Endodermal cell (in vitro differentiated cells): ENCODE measurements at regions not wholly inside any gene's neighbourhood (a gene's known extent, or its start where the extent isn't known, plus 50 kb on each side); places are given as distances from the start of the nearest gene placed in this dataset.

Experiments used
- DNase-seq: peaks from one replicate; pipeline ENCODE4 v3.0.0-alpha.2; 2017
- H3K27ac ChIP-seq: 2 replicates; pipeline ENCODE4 v1.5.1; 2013; ENCODE audit warnings: mild to moderate bottlenecking, low read depth, low read length, moderate library complexity
- H3K27me3 ChIP-seq: 2 replicates; pipeline ENCODE4 v1.6.1; 2013; ENCODE audit warnings: mild to moderate bottlenecking, low read length, moderate library complexity; ENCODE audit not compliant: insufficient read depth, control insufficient read depth, poor library complexity, severe bottlenecking
- H3K36me3 ChIP-seq: 2 replicates; pipeline ENCODE4 v1.7.0; 2013; ENCODE audit warnings: mild to moderate bottlenecking, low read length, moderate library complexity; ENCODE audit not compliant: control insufficient read depth, insufficient read depth
- H3K4me1 ChIP-seq: one replicate; pipeline ENCODE4 v1.7.0; 2013; ENCODE audit warnings: low read length; ENCODE audit not compliant: control insufficient read depth, insufficient read depth
- H3K4me3 ChIP-seq: 2 replicates; pipeline ENCODE4 v1.5.1; 2013; ENCODE audit warnings: mild to moderate bottlenecking, low read length, moderate library complexity
- H3K9ac ChIP-seq: 2 replicates; pipeline ENCODE4 v1.6.1; 2013; ENCODE audit warnings: mild to moderate bottlenecking, low read length, moderate library complexity; ENCODE audit not compliant: poor library complexity, severe bottlenecking; ENCODE audit errors: extremely low read depth
- H3K9me3 ChIP-seq: 2 replicates; pipeline ENCODE4 v1.6.1; 2013; ENCODE audit warnings: mild to moderate bottlenecking, low read length, moderate library complexity; ENCODE audit not compliant: control insufficient read depth
- H3K27ac Mint-ChIP-seq: 2 replicates; pipeline ENCODE4 v1.8.0; 2020; ENCODE audit warnings: mixed read lengths
- H3K27me3 Mint-ChIP-seq: 2 replicates; pipeline ENCODE4 v1.8.0; 2021; ENCODE audit warnings: mild to moderate bottlenecking, mixed read lengths; ENCODE audit not compliant: insufficient read depth
- H3K36me3 Mint-ChIP-seq: 2 replicates; pipeline ENCODE4 v1.8.0; 2020; ENCODE audit warnings: low read depth, mixed read lengths
- H3K4me1 Mint-ChIP-seq: 2 replicates; pipeline ENCODE4 v1.8.0; 2020; ENCODE audit warnings: mixed read lengths
- H3K4me3 Mint-ChIP-seq: 2 replicates; pipeline ENCODE4 v1.8.0; 2020; ENCODE audit warnings: mild to moderate bottlenecking, moderate library complexity, mixed read lengths
- H3K9me3 Mint-ChIP-seq: 2 replicates; pipeline ENCODE4 v1.8.0; 2020; ENCODE audit warnings: mild to moderate bottlenecking, mixed read lengths
- CTCF ChIP-seq: fragments of 200-600 bp; sonication (generic); conservative IDR thresholded peaks from 2 replicates; pipeline ENCODE4 v1.5.0; 2021; ENCODE audit warnings: antibody characterized with exemption, mild to moderate bottlenecking
- WGBS, 2 experiments: methylation state at CpG; one replicate each; pipeline versions ENCODE4 v1.1.5 to v1.1.7; 2013; ENCODE audit warnings: missing lambda C conversion rate in 2 of 2, mixed read lengths in 1 of 2; ENCODE audit not compliant: insufficient coverage in 1 of 2, insufficient read length in 1 of 2; 5-methylcytosine and 5-hydroxymethylcytosine counted together

- Histone ChIP-seq H3K4me1 (no peaks in the 10 kb centered on the region), H3K9ac (no peak overlapping the region), H3K36me3 (no peaks in the 10 kb centered on the region), H3K27ac (no peak overlapping the region), H3K27me3 (no peaks in the 10 kb centered on the region), H3K9me3 (no peaks in the 10 kb centered on the region), H3K4me3 (no peak overlapping the region)
- no peaks in the 10 kb centered on the region for H3K27me3 Mint-ChIP-seq
- no peaks in the 10 kb centered on the region for H3K36me3 Mint-ChIP-seq
- H3K4me1 Mint-ChIP-seq = no peaks in the 10 kb centered on the region
- DNase-seq = no peak
- H3K9me3 Mint-ChIP-seq = no peaks in the 10 kb centered on the region
- no peak overlapping the region for H3K4me3 Mint-ChIP-seq
- H3K27ac Mint-ChIP-seq = no peak overlapping the region
- TF ChIP-seq CTCF = no peak
- WGBS, 2 experiments = 80 to 90% methylated on average over 1 of the region's 1 CpG
Observed at GRCh38 chr4:132709056-132709455, 440.0 kb upstream of the PCDH10 start.

DNA sequence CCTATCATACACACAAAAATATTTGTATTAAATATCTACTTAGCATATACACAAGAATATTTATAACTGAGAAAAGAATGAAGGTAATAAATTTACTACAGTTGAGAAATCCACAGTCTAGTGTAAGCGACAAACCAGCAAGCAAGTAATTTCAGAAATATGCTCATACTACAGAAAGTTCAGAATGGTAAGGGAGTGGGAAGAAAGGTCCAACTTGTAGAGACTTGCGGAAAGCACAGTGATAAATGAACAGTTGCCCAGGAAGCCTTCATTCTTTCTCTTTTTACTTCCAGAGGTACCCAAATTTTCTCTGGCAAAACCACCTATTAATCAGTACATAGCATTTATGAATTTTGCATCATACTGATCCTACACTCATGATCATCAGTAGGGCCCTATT, 438.1 kb upstream of the PCDH10 start:
- Histone ChIP-seq H3K4me3 (no peak overlapping the region), H3K9me3 (no peaks in the 10 kb centered on the region), H3K4me1 (no peaks in the 10 kb centered on the region), H3K27me3 (no peaks in the 10 kb centered on the region), H3K9ac (no peak overlapping the region), H3K27ac (no peak overlapping the region), H3K36me3 (no peaks in the 10 kb centered on the region)
- Mint-ChIP-seq H3K4me1 (no peaks in the 10 kb centered on the region), H3K36me3 (no peaks in the 10 kb centered on the region), H3K9me3 (no peaks in the 10 kb centered on the region), H3K27ac (no peak overlapping the region), H3K4me3 (no peak overlapping the region), H3K27me3 (no peaks in the 10 kb centered on the region)
- WGBS, 2 experiments = 90 to 93% methylated on average over 2 of the region's 2 CpGs
- DNase-seq = no peak
- no peak for TF ChIP-seq CTCF

GRCh38 chr4:132737344-132737743, 411.8 kb upstream of the PCDH10 start:
- Mint-ChIP-seq H3K27ac (no peak overlapping the region), H3K4me3 (no peak overlapping the region), H3K9me3 (no peaks in the 10 kb centered on the region), H3K27me3 (no peaks in the 10 kb centered on the region), H3K4me1 (peaks cover 3% of the 10 kb centered on the region), H3K36me3 (no peaks in the 10 kb centered on the region)
- peak; percentile 76 for DNase-seq
- Histone ChIP-seq H3K9ac (no peak overlapping the region), H3K4me1 (no peaks in the 10 kb centered on the region), H3K27me3 (no peaks in the 10 kb centered on the region), H3K9me3 (no peaks in the 10 kb centered on the region), H3K4me3 (no peak overlapping the region), H3K36me3 (no peaks in the 10 kb centered on the region), H3K27ac (no peak overlapping the region)
- TF ChIP-seq CTCF = peak; percentile 69
- WGBS, 2 experiments = 91% methylated on average over 3 of the region's 3 CpGs; no CpG with 5 or more reads in 1 of the 2 experiments
